ENCODE measurements at regions not wholly inside any gene's neighbourhood (a gene's known extent, or its start where the extent isn't known, plus 50 kb on each side); places are given as distances from the start of the nearest gene placed in this dataset.

DNA sequence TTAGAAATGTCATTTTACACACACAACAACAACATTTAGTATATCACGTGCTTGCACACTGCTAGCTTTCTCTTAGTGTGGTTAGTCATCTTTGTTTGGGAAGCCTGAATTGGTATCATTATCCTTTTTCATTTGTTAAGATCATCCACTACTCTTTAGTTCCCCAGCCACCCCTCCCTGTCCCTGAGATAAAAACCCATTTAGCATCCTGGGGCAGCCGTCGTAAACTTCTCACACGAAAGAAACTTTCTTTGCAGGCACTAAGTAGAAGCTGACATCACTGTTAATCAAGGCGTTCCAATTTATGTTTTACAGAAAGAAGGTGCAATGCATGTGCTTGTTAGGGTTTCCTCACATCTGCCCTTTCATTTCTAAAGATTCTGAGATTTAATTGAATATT is 475.1 kb upstream of the FZD8 start:
- DNase-seq (ENCODE audit: low read depth, low spot score): no peak

DNA sequence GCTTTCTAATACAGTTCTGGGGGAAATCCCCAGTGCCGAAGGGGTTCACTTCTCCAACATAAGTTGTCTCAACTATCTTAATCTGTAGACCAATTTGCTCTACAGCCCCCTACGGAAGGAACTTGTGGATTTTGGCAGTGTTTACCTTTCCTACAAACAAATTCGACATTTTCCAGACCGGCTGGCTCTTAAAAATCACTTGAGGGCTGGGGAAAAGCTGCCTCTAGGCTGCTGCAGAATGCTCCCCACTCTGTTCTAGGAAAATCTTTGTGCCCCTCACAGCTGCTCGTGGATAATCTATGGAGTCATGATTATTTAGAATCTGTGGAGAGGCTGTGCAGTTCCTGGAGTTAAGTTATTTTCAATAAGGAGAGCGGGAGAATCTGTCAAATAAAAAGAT is 474.6 kb upstream of the FZD8 start:
- DNase-seq (ENCODE audit: low read depth, low spot score): no peak

DNA sequence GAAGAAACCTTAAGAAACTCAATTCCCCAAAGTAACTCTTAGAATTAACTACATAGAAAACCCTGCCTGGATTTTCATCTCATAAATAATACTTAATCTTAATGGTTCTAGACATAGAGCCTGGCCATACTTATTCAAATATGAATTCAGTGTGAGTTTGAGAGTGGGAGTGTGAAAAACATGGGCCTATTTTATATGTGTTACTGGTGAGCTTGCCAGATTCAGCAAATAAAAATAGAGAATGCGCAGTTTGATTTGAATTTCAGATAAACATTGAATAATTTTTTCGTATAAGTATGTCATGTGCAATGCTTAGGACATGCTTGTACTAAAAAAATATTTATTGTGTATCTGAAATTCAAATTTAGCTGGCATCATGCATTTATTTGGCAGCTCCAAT is 473.9 kb upstream of the FZD8 start:
- no peak for DNase-seq (ENCODE audit: low read depth, low spot score)

DNA sequence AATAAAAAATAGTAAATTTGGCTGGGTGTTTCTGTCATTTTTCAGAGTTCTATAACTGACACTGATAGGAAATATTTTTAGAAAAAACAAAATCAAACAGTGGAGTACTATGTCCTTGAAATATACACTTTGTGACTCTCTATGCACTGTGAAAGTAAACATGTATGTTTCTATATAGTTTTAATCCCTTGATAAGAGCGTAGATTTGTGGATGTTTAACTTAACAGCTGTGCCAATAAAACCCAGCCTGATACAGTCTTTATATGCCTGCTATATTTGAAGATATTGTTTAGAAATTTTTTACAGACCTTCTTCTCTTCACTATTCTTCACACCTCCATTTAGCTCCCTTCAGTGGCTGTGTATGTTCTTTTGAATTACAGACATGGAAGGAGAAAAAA is 473.3 kb upstream of the FZD8 start:
- no peak for DNase-seq (ENCODE audit: low read depth, low spot score)

DNA sequence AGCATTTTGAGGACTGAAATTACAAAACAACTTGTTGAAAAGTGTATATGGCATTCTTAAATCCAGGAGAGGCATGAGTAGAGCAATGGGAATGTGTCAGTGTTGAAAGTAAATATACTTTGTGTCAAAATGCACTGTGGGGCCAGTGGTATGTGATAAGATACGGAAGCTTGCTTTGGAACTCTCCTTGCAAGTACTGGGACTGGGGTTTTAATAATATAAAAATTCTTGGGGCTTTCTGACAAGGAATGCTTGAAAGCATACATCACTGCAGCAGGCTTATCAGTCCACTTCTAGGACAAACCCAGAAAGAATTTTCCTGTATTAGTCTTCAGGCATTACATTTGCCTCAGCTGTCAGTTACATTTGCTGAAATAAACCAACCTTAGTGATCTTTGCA is 472.8 kb upstream of the FZD8 start:
- no peak for DNase-seq (ENCODE audit: low read depth, low spot score)

DNA sequence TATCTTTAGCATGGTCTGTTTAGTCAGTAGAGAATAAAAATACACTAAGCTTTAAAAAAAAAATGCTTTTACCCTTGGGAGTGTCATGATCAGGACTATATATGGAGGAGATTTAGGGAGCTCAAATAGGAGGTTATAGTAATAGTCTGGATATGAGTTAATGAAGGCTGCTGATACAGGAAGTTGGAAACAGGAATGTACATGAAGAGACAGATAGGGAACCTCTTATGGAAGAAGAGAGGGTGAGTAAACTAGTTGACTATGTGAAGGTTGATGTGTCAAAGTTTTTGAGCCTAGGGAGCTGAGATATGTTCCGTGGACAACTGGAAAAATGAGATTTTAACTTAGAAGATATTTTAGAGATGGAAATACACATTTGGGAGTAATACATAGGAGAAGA is 472.0 kb upstream of the FZD8 start:
- DNase-seq (ENCODE audit: low read depth, low spot score): no peak

DNA sequence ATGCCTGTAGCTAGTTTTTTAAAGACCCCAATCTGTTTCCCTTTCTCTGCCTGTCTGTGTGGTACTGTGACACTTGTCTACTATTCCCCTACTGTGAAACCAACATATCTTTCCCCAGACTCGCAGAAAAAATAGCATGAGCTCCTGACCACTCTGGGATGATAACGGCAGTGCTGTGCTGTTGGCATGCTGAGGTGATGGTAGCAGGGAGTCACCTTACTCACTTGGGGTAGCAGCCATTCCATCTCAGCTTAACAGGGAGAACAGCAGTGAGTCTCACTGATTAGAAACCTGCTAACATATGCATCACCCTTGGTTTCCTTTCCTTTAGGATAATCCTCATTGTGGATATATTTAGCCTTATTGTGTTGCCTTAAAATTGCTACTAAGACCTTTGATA is 469.6 kb upstream of the FZD8 start:
- DNase-seq (ENCODE audit: low read depth, low spot score): no peak

DNA sequence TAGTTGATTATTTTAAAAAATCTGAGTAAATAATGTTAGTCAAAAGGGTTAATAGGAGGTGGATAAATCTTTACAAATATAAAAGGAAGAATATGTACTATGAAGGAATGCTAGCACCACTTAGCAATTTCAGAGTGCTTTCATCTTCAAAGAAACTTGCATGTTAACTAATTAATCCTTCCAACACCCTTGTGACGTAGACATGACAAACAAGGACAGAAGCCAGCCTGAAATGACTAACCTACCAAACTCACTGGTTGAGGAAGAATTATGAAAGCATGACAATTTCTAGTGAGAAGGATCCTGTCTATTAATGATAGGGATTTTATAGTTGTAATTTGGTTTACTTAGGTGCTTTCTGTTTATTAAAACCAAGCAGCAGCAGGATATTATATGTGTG is 468.0 kb upstream of the FZD8 start:
- no peak for DNase-seq (ENCODE audit: low read depth, low spot score)

DNA sequence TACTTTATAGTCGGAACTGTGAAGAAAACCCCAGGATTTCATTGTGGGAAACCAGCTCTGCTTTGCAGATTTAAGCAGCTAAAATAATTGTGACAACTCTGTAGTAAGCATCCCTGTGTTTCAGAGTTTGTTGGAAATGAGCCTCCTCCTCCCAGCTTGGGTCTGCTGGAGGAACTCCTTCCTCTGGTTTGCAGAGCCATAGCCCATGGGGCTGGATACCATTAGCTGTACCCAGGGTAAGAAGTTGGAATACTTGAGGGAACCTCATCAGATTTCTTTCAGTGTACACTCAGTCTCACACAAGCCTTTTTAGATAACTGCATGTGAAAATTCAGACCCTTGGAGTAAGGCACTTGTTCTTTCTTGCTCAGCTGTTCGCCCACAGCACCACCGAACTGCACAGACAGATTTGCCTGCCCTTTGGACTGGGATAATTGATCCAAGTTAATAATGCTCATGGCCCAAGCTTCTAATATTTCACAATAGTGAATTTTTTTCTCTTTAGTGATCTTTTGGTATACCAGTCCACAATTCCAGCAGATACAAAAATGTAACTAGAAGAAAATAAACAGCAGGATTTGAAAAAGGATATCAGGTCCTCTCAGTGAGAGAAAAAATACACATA is 467.4 kb upstream of the FZD8 start:
- DNase-seq (ENCODE audit: low read depth, low spot score): no peak

DNA sequence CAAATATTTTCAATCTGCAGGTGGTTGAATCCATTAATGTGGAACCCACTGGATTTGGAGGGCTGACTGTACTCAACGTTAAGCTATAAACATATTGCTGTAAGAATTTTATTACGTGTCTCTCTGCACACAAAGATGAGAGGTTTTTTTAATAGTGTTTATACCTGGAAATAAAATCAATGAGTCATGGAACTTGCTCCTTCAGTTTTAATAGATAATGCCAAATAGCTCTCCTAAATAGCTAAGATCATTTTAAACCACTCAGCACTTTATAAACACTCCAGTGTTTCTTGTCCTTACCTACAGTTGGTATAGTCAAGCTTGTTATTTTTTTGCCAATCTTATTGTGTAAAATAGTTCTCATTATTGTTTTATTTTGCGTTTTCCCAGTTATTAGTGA is 455.6 kb upstream of the FZD8 start:
- no peak for DNase-seq (ENCODE audit: low read depth, low spot score)

DNA sequence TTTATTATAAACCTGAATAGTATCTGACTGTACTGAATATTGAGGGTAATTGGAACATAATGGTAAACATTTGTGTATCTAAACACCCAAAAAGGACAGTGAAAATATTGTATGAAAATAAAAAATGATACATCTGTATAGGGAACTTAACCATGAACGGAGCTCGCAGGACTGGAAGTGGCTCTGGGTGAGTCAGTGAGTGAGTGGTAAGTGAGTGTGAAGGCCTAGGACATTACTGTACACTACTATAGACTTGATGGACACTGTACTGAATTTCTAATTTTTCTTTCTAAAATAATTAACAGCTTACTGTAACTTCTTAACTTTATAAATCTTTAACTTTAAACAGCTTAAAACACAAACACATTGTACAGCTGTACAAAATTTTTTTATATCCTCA is 454.5 kb upstream of the FZD8 start:
- no peak for DNase-seq (ENCODE audit: low read depth, low spot score)

DNA sequence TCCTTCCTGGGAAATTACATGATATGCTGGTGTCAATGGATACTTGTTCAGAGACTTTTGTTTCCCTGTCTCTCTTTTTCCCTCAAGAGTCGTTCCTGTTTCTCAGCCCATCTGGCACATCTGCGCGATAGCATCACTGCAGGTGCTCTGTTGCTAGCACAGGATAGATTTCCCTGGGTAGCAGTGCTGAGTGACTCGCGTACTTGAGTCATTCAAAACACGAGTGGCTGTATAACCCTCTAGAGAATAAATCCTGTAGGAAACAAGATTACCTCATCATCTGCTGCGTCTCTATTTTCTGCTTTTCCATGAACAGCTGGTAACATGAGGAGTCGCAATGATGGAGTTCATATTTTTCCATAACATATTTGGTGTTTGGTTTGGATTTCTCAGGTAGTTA is 452.0 kb upstream of the FZD8 start:
- DNase-seq (ENCODE audit: low read depth, low spot score): no peak

DNA sequence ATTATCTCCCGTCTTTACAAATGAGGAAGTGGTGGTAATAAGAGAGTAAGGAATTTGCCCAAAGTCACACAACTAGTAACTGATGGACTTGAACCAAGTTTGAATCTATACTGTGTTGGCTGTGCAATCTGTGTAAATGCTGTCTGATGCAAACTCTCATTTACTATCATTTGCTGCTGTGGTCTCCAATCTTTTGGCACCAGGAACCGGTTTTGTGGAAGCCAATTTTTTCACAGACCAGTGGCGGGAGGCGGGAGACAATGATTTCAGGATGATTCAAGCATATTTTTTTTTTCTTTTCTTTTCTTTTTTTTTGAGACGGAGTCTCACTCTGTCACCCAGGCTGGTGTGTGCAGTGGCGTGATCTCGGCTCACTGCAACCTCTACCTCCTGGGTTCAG is 450.0 kb upstream of the FZD8 start:
- DNase-seq (ENCODE audit: low read depth, low spot score): no peak

DNA sequence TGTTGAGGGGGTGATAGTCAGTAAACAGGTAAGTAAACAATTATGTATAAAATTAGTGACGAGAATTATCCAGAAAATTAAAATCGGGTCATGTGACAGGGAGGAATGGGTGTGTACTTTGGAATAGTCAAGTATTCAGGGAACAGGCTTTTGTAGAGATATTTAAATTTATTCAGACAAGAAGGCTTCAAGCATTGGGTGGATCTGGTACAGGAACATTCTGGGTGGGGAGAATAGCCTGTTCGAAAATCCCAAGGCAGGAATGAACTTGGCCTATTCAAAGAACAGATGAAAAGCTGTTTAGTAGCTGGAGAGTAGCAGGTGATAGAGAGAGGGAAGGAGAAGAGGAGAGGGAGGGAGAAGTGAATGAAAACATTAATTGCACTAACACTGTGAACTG is 448.9 kb upstream of the FZD8 start:
- DNase-seq (ENCODE audit: low read depth, low spot score): no peak

DNA sequence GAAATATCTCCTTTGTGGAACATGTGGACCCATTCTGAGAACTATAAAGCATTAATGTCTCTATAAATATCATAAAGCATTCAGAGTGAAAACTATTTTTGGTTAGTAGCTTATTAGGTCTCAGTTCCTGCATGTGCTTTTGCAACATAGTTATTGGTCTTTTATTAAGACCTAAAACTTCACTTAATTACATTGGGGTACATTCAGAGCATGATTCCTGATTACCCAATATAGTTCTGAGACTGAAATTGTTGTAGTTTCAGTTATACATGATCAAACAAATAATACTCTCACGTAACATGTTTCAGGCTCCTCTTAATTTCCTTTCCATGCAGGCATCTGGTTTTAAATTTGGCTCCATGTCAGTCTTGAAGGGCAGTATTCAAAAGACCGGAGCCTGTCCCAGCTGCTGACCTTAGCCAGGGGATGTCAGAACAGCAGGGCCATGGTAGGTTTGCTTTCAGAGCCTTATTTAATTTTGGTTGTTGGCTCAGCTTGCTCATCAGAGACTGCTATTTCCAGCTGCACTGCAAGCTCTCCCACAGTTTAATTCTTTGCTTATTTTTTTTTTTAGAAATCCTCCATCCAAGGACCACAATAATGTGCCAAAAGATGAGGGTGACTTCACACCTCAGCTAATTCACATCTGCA is 447.8 kb upstream of the FZD8 start:
- no peak for DNase-seq (ENCODE audit: low read depth, low spot score)

DNA sequence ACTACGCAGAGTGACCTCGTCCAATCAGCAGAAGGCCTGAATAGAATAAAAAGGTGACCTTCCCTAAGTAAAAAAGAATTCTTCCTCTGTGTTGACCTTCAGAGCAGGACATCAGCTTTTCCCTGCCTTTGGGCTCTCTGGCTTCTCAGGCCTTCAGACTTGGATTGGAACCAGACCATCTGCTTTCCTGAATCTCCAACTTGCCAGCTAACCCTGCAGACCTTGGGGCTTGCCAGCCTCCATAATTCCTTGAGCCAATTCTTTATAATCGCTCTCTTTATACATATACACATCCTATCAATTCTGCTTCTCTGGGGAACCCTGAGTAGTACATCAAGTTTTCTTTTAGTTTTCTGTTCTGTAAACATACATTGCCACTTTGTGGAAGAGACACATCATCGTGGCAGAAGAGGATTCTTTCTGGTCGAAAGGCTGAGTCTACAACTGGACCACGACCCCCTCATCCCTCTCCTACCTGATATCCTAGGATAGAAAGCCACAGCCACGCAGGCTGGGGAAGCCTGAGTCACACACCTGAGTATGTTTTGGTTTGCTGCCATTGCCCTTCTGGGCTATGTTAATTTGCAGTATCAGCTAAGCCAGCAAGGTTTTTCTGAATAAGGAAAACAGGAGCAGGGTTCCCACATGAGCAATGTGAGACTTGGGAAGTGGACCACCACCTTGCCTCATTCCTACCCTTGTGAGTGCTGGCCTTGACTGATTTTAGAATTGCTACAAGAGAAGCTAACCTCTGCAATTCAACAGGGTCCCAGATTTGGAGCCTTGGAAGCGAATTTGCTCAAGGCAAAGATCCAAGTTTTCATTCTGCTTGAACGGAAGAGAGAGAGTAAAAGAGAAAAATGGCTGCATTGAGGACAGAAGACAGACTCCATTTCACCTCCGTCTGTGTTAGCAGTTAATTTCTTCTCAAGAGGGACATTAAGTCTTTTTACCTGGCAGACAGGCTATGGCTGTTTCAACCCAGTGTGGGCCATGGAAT is 445.2 kb upstream of the FZD8 start:
- DNase-seq (ENCODE audit: low read depth, low spot score): no peak

DNA sequence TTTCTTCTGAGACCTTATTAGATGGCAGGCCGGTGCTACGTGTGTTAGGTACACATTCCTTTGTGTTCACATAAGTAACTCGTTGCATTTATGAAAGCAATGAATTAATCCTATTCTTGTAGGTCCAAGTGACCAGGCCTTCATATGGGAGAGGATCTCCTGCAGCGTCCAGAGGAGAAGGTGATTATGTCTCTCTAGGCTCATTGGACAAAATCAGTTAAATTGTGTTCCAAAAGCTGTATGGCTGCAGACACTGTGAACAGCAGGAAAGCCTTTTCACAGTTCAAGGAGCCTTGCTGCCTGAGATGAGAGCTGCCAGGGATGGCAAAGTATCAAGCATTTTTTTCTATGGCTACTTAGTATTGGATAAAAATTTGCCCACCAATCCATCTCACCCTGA is 433.1 kb upstream of the FZD8 start:
- no peak for DNase-seq (ENCODE audit: low read depth, low spot score)

DNA sequence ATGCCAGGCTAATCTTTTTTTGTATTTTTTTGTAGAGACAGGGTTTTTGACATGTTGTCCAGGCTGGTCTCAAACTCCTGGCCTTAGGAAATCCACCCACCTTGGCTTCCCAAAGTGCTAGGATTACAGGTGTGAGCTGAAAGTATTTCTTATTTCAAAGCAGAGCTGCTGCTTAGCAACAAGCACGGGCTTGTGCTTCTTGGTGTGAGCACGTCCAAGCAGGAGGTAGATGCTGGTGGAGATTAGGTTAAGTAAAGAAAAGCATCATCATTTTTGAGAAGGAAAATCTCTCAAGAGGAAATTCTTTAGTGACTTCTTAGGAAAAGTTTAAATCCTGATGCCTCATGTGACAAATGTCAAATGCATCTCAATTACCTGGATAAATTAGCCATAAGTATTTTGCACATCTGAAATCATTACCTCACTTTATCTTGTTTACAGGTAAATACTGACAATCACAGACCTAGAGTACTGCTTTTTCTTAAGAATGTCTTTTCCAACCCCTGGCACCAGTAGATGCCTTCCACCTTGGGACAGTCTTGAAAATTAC is 431.8 kb upstream of the FZD8 start:
- DNase-seq (ENCODE audit: low read depth, low spot score): no peak

DNA sequence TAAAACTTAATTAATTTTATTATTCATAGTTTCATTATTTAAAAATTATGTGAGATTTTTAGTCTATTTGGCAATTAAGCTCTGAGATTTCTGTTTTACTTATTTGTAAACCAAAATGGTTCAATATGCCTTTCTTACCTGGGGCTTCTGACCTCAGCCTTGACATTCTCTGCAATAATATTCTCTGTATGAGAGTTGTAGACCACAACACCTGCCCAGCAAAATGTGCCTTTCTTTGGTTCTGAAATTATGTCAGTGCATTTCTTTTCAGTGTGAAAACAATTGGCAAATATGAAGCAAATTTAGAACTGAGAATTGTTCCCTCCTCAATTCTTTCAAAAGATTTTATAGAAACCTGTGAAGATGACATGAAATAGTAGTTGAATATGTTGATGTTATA is 426.4 kb upstream of the FZD8 start:
- no peak for DNase-seq (ENCODE audit: low read depth, low spot score)

DNA sequence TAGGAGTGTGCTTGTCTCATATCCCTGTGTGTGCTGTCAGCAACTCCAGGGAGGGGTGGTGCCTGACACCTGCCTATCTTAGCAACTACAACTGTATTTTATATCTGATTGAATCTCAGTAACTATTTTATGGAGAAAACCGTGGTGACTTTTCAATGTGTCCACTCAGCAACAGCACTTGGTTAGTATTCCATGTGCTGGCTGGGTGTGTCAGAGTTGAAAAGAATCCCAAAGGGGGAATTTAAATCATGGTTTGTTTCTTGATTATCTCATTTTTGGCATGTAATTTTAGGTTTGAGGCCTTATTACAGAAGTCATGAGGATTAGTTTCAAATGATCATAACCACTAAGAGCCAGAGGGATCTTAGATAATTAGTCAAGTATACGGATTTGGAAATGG is 425.7 kb upstream of the FZD8 start:
- no peak for DNase-seq (ENCODE audit: low read depth, low spot score)

DNA sequence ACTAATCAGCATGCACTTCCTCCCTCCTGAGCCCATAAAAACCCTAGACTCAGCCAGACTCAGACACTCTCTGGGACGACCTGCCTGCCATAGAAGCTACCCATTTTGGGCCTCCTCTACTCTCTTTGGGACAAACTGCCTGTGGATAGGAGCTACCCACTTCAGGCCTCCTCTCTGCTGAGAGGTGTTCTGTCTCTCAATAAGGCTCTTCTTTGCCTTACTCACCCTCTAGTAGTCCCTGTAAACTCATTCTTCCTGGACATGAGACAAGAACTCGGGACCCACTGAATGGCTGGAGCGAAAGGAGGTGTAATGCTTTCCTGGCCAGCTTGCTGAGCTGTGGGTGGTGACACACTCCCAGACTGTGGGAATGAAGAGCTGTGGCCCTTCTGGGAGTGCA is 424.8 kb upstream of the FZD8 start:
- no peak for DNase-seq (ENCODE audit: low read depth, low spot score)

DNA sequence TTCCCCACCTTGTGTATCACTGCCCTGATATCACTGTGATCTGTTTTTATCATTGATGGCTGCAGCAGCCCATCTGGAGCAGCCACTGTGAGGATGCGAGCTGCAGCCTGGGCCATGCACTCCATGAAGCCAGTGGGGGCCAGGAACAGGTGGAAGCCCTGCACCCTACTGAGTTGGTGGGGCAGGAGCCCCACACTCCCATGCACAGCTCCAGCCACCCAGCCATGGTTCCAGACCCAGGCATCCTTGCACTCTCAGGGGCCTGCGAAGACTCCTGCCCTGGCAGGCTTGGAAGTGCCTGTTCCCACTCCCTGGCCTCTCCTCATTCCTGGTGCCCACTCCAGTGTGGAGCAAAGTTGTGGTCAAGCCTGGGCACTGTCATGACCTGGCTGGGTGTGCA is 424.0 kb upstream of the FZD8 start:
- DNase-seq (ENCODE audit: low read depth, low spot score): no peak

DNA sequence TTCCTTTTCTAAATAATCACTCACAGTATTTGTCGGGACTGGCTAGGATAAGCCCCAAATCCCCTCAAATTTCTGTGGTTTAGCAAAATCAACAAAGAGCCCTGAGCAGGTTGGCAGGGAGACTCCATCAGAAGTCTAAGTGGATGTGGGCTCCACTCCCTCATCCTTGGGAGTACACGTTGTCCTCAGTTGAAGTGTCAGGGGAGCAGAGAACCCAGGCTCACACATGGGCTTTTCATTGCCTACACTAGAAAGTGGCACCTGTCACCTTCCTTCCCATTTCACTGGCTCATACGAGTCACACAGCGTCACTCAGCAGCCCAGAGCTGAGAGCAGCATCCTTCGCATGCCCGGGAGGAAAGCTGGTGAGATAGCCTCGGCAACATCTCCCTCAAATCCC is 421.3 kb upstream of the FZD8 start:
- no peak for DNase-seq (ENCODE audit: low read depth, low spot score)

Measured in iPS DF 19.7 (cell line).